ENCODE measurements at regions not wholly inside any gene's neighbourhood (a gene's known extent, or its start where the extent isn't known, plus 50 kb on each side); places are given as distances from the start of the nearest gene placed in this dataset.

- no peak for DNase-seq (ENCODE audit: extremely low read depth in 1 of 2, low read depth in 1 of 2)
Observed at GRCh38 chr1:224486801-224487583, 52.4 kb upstream of the WDR26 start.

DNA sequence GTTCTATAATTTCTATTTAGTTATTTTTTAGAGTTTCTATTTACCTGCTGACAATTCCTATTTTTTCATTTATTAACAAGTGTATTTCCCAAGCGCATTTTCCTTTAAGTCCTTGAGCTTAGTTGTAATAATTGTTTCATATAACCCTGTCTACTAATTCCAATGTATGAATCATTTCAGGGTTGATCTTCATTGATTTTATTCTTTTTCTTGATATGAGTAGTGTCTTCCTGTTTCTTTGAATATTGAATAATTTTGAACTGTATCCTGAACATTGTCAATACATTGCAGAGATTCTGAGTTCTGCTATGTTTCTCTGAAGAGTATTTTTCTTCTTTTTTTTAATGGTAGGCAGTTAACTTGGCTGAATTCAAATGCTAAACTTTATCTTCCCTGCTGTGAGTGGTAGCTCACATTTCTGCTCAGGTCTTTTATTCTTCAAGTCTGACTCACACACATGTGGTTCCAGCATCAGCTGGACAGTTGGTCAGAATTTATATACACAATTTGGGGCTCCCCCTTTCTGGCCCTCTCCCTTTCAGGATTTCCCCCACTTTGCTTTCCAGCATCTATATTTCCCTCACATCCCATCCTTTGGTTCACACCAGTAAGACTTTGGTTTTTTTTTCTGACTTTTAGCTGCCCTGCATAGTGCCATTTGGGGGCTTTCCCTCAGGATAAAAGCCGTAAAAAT, 54.4 kb upstream of the WDR26 start:
- no peak for DNase-seq (ENCODE audit: extremely low read depth in 1 of 2, low read depth in 1 of 2)

- DNase-seq (ENCODE audit: extremely low read depth in 1 of 2, low read depth in 1 of 2): no peak
Observed at GRCh38 chr1:224489534-224490365, 55.2 kb upstream of the WDR26 start.

DNA sequence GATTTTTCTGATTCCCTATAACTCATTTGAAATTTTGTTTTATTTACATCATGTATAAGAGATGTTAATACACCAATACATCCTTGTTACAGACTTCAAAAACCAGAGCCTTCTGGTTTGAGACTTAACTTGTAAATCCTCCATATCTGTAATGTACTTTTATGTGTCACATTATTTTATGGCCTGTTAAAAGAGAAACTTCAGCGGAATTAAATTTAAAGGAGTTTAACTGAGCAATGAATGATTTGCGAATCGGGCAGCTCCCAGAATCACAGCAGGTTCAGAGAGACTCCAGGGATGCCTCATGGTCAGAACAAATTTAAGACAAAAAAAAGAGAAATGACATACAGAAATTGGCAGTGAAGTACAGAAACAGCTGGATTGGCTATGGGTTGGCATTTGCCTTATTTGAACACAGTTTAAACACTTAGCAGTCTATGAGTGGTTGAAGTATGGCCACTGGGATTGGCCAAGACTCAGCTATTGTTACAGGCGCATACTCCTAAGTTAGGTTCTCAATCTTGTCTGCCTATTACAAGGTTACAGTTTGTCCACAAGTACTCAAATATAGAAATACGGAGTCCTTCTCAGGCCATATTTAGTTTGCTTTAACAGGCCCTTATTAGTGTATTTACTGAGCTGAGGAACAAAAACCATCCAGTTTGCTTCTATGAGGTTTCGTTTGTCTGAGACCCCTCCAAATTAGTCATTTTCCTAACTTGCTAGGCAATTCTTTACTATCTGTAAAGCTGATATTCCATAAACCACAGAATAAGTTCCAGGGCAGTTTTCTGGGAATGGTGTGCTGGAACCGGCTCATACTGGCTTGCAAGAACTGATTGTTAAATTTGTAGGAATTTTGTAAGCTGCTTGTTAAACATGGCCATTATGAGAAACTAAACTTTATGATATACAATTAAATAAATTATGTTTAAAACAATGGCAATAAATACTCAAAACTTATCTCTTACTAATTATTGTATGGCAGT, 56.2 kb upstream of the WDR26 start:
- no peak for DNase-seq (ENCODE audit: extremely low read depth in 1 of 2, low read depth in 1 of 2)

DNA sequence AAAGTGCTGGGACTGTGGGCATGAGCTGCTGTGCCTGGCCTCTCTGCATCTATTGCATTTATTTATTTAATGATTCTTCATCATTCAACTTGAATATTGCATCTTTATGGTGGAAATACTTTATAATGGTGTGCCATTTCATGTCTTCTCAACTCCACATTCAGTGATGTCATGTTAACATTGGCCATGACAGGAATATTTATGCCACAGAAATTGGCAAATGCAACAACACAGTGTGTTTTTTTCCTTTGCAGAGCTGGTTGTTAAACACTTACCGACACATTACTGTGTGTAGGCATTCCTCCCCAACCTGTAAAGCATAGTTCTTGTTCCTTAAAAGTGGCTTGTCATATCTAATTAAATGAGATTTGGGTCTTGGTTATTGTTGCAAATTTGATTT, 57.4 kb upstream of the WDR26 start:
- DNase-seq (ENCODE audit: extremely low read depth in 1 of 2, low read depth in 1 of 2): no peak

DNA sequence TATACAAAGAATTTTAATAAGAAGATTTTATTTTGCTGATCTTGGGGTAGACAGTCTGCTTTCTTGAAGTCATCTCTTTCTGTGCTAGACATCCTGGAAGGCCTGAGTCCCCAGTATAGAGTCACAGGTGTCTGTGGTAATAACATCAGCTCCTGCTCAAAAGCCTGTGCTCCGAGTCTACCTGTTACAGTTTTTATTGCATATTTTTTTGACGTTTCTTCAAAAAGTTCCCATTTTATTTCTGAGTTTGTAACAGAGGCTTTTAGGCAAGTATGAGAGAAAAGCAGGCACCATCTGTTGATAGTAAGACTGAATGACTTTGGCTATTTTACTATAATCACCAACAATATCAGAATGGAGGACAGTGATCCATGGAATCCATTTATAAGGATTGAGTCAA, 58.0 kb upstream of the WDR26 start:
- no peak for DNase-seq (ENCODE audit: extremely low read depth in 1 of 2, low read depth in 1 of 2)

- DNase-seq (ENCODE audit: extremely low read depth in 1 of 2, low read depth in 1 of 2): no peak
Observed at GRCh38 chr1:224493269-224493668, 58.7 kb upstream of the WDR26 start.

GRCh38 chr1:224494343-224494742, 59.7 kb upstream of the WDR26 start:
- DNase-seq (ENCODE audit: extremely low read depth in 1 of 2, low read depth in 1 of 2): no peak

- no peak for DNase-seq (ENCODE audit: extremely low read depth in 1 of 2, low read depth in 1 of 2)
Observed at GRCh38 chr1:224495866-224496265, 61.3 kb upstream of the WDR26 start.

GRCh38 chr1:224496826-224497225, 62.2 kb upstream of the WDR26 start:
- DNase-seq (ENCODE audit: extremely low read depth in 1 of 2, low read depth in 1 of 2): no peak

- DNase-seq (ENCODE audit: extremely low read depth in 1 of 2, low read depth in 1 of 2): peak in 1 of 2 donors; percentile 8
Observed at GRCh38 chr1:224497714-224498573, 63.3 kb upstream of the WDR26 start.

DNA sequence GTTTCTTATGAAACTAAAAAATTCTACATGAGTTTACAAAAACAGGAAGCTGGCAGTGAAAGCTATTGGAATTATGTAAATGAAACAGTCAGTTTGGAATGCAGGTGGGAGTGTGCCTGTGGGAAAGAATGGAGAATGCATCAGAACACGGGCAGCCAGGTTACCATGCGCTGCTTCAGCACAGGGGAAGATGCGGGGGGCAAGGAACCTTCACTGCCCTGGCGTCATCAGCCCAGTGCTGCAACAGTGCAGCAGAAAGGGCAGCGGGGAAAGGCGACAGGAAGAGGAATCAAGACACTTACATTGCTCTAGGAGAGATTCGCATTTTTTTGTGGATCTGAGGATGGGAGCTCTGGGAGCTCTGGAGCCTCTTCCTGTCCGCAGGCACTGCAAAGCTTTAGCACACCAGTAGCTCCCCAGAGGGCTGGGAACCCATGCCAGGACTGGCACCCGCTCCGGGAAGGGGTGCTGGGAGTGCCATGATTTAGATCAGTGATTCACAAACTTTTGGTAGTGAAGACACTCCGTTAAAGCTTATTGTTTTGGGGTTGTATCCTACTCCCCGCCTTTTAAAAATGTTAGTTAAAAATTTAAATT, 64.1 kb upstream of the WDR26 start:
- DNase-seq (ENCODE audit: extremely low read depth in 1 of 2, low read depth in 1 of 2): no peak

DNA sequence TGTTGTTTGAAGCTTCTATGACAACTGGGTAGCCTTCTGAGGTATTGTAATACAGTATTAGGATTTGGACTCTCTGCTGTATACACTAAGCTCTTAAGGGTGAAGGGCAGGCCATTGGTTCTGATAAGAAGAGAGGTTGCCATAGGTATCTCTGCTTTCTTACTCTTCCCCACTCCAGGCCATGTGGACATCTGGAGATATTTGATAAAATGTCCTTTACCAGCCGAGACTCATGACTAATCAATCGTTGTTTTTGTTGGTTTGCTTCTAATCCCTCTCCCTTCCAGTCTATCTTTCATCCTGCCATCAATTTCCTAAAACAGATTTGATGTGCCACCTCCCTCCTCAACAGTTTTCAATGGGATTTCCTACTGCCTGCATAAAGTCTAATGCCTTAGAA, 64.6 kb upstream of the WDR26 start:
- DNase-seq (ENCODE audit: extremely low read depth in 1 of 2, low read depth in 1 of 2): no peak

DNA sequence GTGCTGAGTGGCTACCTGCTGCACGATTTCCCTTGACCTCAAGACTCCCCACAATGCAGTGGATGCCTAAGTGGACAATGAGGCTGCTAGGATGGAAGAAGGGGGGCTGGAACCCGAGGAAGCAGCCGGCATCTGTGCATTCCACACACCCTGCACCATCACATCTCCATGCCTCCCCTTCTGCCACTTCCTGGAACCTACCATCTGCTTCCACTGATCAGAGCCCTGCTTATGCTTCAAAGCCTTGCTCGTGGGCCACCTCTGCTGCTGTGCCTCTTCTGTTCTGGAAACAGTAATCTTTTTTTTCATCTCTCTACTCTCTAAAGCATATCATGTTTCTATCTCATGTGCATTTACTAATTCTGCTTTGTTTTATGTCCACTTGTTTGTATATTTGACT, 66.2 kb upstream of the WDR26 start:
- no peak for DNase-seq (ENCODE audit: extremely low read depth in 1 of 2, low read depth in 1 of 2)

GRCh38 chr1:224501836-224502235, 67.2 kb upstream of the WDR26 start:
- no peak for DNase-seq (ENCODE audit: extremely low read depth in 1 of 2, low read depth in 1 of 2)

DNA sequence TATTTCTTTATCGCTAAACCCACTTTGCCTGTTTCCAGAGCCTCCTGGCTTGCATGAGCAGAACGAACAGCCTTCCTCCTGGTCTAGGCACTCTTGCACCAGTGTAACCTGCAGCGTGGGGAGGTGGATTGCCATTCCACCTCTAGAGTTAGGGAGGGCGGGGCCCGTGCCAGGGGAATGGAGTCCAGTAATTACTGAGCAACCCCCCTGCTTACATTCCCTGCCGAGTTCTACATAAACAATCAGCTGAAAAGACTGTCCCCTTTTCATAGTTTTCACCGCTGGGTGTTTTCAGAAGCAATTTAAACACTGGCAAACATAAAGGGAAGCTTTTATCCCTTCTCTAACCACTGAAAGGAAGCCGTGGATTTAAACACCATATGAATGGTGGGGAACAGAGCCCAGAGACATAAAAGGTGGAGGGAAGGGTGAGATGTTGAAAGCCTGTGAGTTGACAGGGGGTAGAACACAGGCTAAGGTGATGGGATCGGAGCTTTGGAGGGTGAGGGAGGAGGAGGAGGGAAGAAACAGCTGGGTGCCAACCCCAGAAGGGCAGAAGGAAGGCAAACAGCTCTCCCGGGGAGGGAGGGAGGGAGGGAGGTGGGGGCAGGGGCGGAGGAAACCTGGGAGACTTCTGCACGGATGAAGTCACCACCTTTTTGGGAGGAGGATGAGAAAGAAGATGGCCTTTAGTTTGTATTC, 68.0 kb upstream of the WDR26 start:
- DNase-seq (ENCODE audit: extremely low read depth in 1 of 2, low read depth in 1 of 2): no peak

GRCh38 chr1:224503161-224504118, 68.8 kb upstream of the WDR26 start:
- no peak for DNase-seq (ENCODE audit: extremely low read depth in 1 of 2, low read depth in 1 of 2)

All from activated CD8-positive, alpha-beta memory T cell treated with anti-CD3 and anti-CD28 coated beads for 1 hour (primary cell).